Keratinocyte (primary cell): ENCODE measurements at regions not wholly inside any gene's neighbourhood (a gene's known extent, or its start where the extent isn't known, plus 50 kb on each side); places are given as distances from the start of the nearest gene placed in this dataset.

Source experiments
- DNase-seq: peaks from one replicate; pipeline ENCODE4 v3.0.0-alpha.2; 2011; ENCODE audit warnings: low read depth, missing footprints, low spot score
- FAIRE-seq: peaks from 2 replicates; lab custom pipeline; 2011; peaks lifted over from hg19 to GRCh38; lab: Jason Lieb, UNC
- H2AFZ ChIP-seq: 2 replicates; pipeline ENCODE4 v1.6.0; 2012; ENCODE audit warnings: low read length, control low read depth, inconsistent platforms; ENCODE audit not compliant: control insufficient read depth
- H3K27ac ChIP-seq: 2 replicates; pipeline ENCODE4 v1.5.1; 2011; ENCODE audit warnings: low read length; ENCODE audit not compliant: control insufficient read depth, insufficient read depth
- H3K27me3 ChIP-seq: 3 replicates; pipeline ENCODE4 v1.6.0; 2011; ENCODE audit warnings: low read length; ENCODE audit not compliant: control insufficient read depth, insufficient read depth; ENCODE audit errors: extremely low read depth
- H3K36me3 ChIP-seq, 2 experiments: 2 replicates in 1 of 2; 3 replicates in 1 of 2; pipeline ENCODE4 v1.5.1; 2011; ENCODE audit warnings: low read length in 2 of 2, mild to moderate bottlenecking in 1 of 2; ENCODE audit not compliant: control insufficient read depth in 2 of 2, insufficient read depth in 2 of 2; ENCODE audit errors: extremely low read depth in 1 of 2
- H3K4me1 ChIP-seq: 3 replicates; pipeline ENCODE4 v1.5.1; 2011; ENCODE audit warnings: low read length; ENCODE audit not compliant: control insufficient read depth, insufficient read depth; ENCODE audit errors: extremely low read depth
- H3K4me2 ChIP-seq: 3 replicates; pipeline ENCODE4 v1.6.0; 2011; ENCODE audit warnings: low read depth, low read length; ENCODE audit not compliant: control insufficient read depth, insufficient read depth; ENCODE audit errors: extremely low read depth
- H3K4me3 ChIP-seq, 3 experiments: fragments of 200-600 bp in 1 of 3; sonication (generic) in 1 of 3; 2 replicates in 2 of 3; 3 replicates in 1 of 3; pipeline ENCODE4 v1.5.1; 2011 to 2016; ENCODE audit warnings: low read length in 3 of 3, mild to moderate bottlenecking in 3 of 3, control low read depth in 2 of 3, inconsistent platforms in 1 of 3, low read depth in 1 of 3, mixed read lengths in 1 of 3, mixed run types in 1 of 3, moderate library complexity in 1 of 3; ENCODE audit not compliant: control insufficient read depth in 2 of 3, insufficient read depth in 2 of 3; ENCODE audit errors: extremely low read depth in 1 of 3
- H3K79me2 ChIP-seq: 2 replicates; pipeline ENCODE4 v1.6.0; 2012; ENCODE audit warnings: low read length; ENCODE audit not compliant: control insufficient read depth, insufficient read depth
- H3K9ac ChIP-seq: 3 replicates; pipeline ENCODE4 v1.6.0; 2011; ENCODE audit warnings: low read length; ENCODE audit not compliant: control insufficient read depth, insufficient read depth; ENCODE audit errors: extremely low read depth
- H3K9me1 ChIP-seq: 3 replicates; pipeline ENCODE4 v1.6.0; 2011; ENCODE audit warnings: low read length; ENCODE audit not compliant: control insufficient read depth, insufficient read depth; ENCODE audit errors: extremely low read depth
- H3K9me3 ChIP-seq: 2 replicates; pipeline ENCODE4 v1.5.1; 2012; ENCODE audit warnings: low read depth, low read length; ENCODE audit not compliant: control insufficient read depth
- H4K20me1 ChIP-seq: 3 replicates; pipeline ENCODE4 v1.6.0; 2011; ENCODE audit warnings: low read length; ENCODE audit not compliant: control insufficient read depth, insufficient read depth; ENCODE audit errors: extremely low read depth
- CTCF ChIP-seq, 3 experiments: IDR thresholded peaks in 1 of 3; conservative IDR thresholded peaks in 1 of 3; optimal IDR thresholded peaks in 1 of 3; 2 replicates in 2 of 3; 3 replicates in 1 of 3; pipeline versions ENCODE3 to v1.5.1; 2011; ENCODE audit warnings: low read length in 3 of 3, mild to moderate bottlenecking in 3 of 3, moderate library complexity in 2 of 3, control low read depth in 1 of 3, inconsistent platforms in 1 of 3; ENCODE audit not compliant: insufficient read depth in 2 of 3; ENCODE audit errors: extremely low read depth in 1 of 3
- EZH2 ChIP-seq: IDR thresholded peaks from one replicate; pipeline ENCODE4 v1.6.1; 2012; ENCODE audit warnings: inconsistent platforms, mild to moderate bottlenecking, low read length, moderate library complexity
- dilution Hi-C: fragments of 300-500 bp; cut with MboI; formaldehyde crosslinking; loops from one replicate; pipeline ENCODE4 v1.7.0; 2020; ENCODE audit warnings: low sequenced_read_pairs; ENCODE audit not compliant: extremely low pct_ligation_motif_present

- Histone ChIP-seq H3K36me3 (no peaks in the 10 kb centered on the region), H4K20me1 (no peaks in the 10 kb centered on the region), H3K9me3 (no peaks in the 10 kb centered on the region), H2AFZ (no peak overlapping the region), H3K9ac (no peak overlapping the region), H3K4me2 (no peak overlapping the region), H3K9me1 (no peaks in the 10 kb centered on the region), H3K79me2 (no peaks in the 10 kb centered on the region), H3K27ac (no peak overlapping the region), H3K4me1 (no peaks in the 10 kb centered on the region), H3K27me3 (peaks cover 7% of the 10 kb centered on the region), H3K4me3 (no peak overlapping the region)
- FAIRE-seq (no peak), DNase-seq (no peak)
- dilution Hi-C loops, result no loop called here
- TF ChIP-seq CTCF (optimal IDR thresholded peaks at IDR 0.05 in 1 of 3, IDR thresholded peaks at IDR 0.05 in 1 of 3, conservative IDR thresholded peaks at IDR 0.05 in 1 of 3; ENCODE audit: extremely low read depth in 1 of 3, insufficient read depth in 2 of 3, low read length in 3 of 3), result no peak
Measured at GRCh38 chr9:38293022-38293421, 99.5 kb upstream of the ALDH1B1 start.

GRCh38 chr9:38292480-38292879 lies 100.0 kb upstream of the ALDH1B1 start:
- dilution Hi-C loops, result no loop called here
- no peaks in the 10 kb centered on the region for H3K9me1 ChIP-seq
- H2AFZ ChIP-seq, result no peak overlapping the region
- no peaks in the 10 kb centered on the region for H3K4me1 ChIP-seq
- H3K27me3 ChIP-seq, result peaks cover 6% of the 10 kb centered on the region
- no peak overlapping the region for H3K27ac ChIP-seq
- FAIRE-seq (no peak), DNase-seq (no peak)
- TF ChIP-seq EZH2 (no peak), CTCF (optimal IDR thresholded peaks at IDR 0.05 in 1 of 3, IDR thresholded peaks at IDR 0.05 in 1 of 3, conservative IDR thresholded peaks at IDR 0.05 in 1 of 3; ENCODE audit: extremely low read depth in 1 of 3, insufficient read depth in 2 of 3, low read length in 3 of 3) (no peak)
- H3K9ac ChIP-seq, result no peak overlapping the region
- no peaks in the 10 kb centered on the region for H3K79me2 ChIP-seq
- H3K4me2 ChIP-seq, result no peak overlapping the region
- no peak overlapping the region for H3K4me3 ChIP-seq
- H3K9me3 ChIP-seq, result no peaks in the 10 kb centered on the region
- H3K36me3 ChIP-seq, result no peaks in the 10 kb centered on the region
- H4K20me1 ChIP-seq, result no peaks in the 10 kb centered on the region
